GM13977 (cell line): ENCODE measurements at regions not wholly inside any gene's neighbourhood (a gene's known extent, or its start where the extent isn't known, plus 50 kb on each side); places are given as distances from the start of the nearest gene placed in this dataset.

Source experiments
- DNase-seq: peaks from one replicate; pipeline ENCODE4 v3.0.0; 2012; ENCODE audit warnings: low spot score
- CTCF ChIP-seq: IDR thresholded peaks from 2 replicates; pipeline ENCODE4 v1.5.1; 2012; ENCODE audit warnings: mild to moderate bottlenecking, control low read depth; ENCODE audit not compliant: insufficient read depth; ENCODE audit errors: extremely low read depth, missing control alignments
- in situ Hi-C: fragments of 300-500 bp; cut with MboI; formaldehyde crosslinking; loops from one replicate; pipeline ENCODE4 v1.12.0; 2022; ENCODE audit warnings: low sequenced_read_pairs, low pct_unique_long_range_greater_than_20kb, mixed read lengths, inconsistent platforms; ENCODE audit not compliant: unreplicated experiment

GRCh38 chr12:42886160-42886559, 296.6 kb upstream of the PRICKLE1 start:
- in situ Hi-C loops, result no loop called here
- DNase-seq, result no peak
- no peak for TF ChIP-seq CTCF

GRCh38 chr12:42885677-42886076, 296.1 kb upstream of the PRICKLE1 start:
- no peak for TF ChIP-seq CTCF
- no peak for DNase-seq
- in situ Hi-C loops, result no loop called here

GRCh38 chr12:42884116-42884515, 294.6 kb upstream of the PRICKLE1 start:
- no peak for TF ChIP-seq CTCF
- in situ Hi-C loops, result no loop called here
- DNase-seq, result no peak

GRCh38 chr12:42873401-42873800, 283.9 kb upstream of the PRICKLE1 start:
- TF ChIP-seq CTCF, result no peak
- in situ Hi-C loops, result no loop called here
- DNase-seq, result no peak

GRCh38 chr12:42871816-42872215, 282.3 kb upstream of the PRICKLE1 start:
- in situ Hi-C loops, result no loop called here
- no peak for TF ChIP-seq CTCF
- no peak for DNase-seq

- TF ChIP-seq CTCF, result no peak
- in situ Hi-C loops, result no loop called here
- DNase-seq, result no peak
These were observed 278.7 kb upstream of the PRICKLE1 start for GRCh38 chr12:42868291-42868690.

- no peak for DNase-seq
- no peak for TF ChIP-seq CTCF
- in situ Hi-C loops, result no loop called here
These were observed 275.7 kb upstream of the PRICKLE1 start for GRCh38 chr12:42865282-42865681.
